SW 1271 (cell line): ENCODE measurements at regions not wholly inside any gene's neighbourhood (a gene's known extent, or its start where the extent isn't known, plus 50 kb on each side); places are given as distances from the start of the nearest gene placed in this dataset.

ENCODE experiments used
- DNase-seq, 2 experiments: peaks; one replicate each; lab custom pipeline; 2025; lab: John Stamatoyannopoulos, UW

GRCh38 chrX:40452031-40452430 is 128.7 kb upstream of the ATP6AP2 start:
- DNase-seq, result no peak

- DNase-seq, result no peak
These were observed 130.6 kb upstream of the ATP6AP2 start for GRCh38 chrX:40449956-40450706.

- DNase-seq, result no peak
These were observed 131.4 kb upstream of the ATP6AP2 start for GRCh38 chrX:40449396-40449795.

GRCh38 chrX:40448793-40449192 is 132.0 kb upstream of the ATP6AP2 start:
- DNase-seq, result no peak

GRCh38 chrX:40446921-40447320 is 133.8 kb upstream of the ATP6AP2 start:
- DNase-seq, result no peak

- DNase-seq, result no peak
These were observed 135.1 kb upstream of the ATP6AP2 start for GRCh38 chrX:40445691-40446090.

GRCh38 chrX:40444798-40445496 is 135.8 kb upstream of the ATP6AP2 start:
- no peak for DNase-seq

GRCh38 chrX:40444133-40444532 is 136.6 kb upstream of the ATP6AP2 start:
- DNase-seq, result no peak

GRCh38 chrX:40440866-40441265 is 139.9 kb upstream of the ATP6AP2 start:
- DNase-seq, result no peak

GRCh38 chrX:40439625-40440532 is 140.9 kb upstream of the ATP6AP2 start:
- DNase-seq, result no peak

- DNase-seq, result no peak
These were observed 143.4 kb upstream of the ATP6AP2 start for GRCh38 chrX:40437348-40437747.

GRCh38 chrX:40434947-40435346 is 145.8 kb upstream of the ATP6AP2 start:
- DNase-seq, result no peak

- no peak for DNase-seq
These were observed 146.3 kb upstream of the ATP6AP2 start for GRCh38 chrX:40434443-40434842.

- no peak for DNase-seq
These were observed 147.6 kb upstream of the ATP6AP2 start for GRCh38 chrX:40433160-40433559.

GRCh38 chrX:40424259-40424658 is 156.5 kb upstream of the ATP6AP2 start:
- no peak for DNase-seq

- DNase-seq, result no peak
These were observed 157.5 kb upstream of the ATP6AP2 start for GRCh38 chrX:40423299-40423698.

GRCh38 chrX:40422021-40422420 is 158.7 kb upstream of the ATP6AP2 start:
- DNase-seq, result no peak

- no peak for DNase-seq
These were observed 159.7 kb upstream of the ATP6AP2 start for GRCh38 chrX:40420899-40421729.

- no peak for DNase-seq
These were observed 162.0 kb upstream of the ATP6AP2 start for GRCh38 chrX:40418813-40419195.

- no peak for DNase-seq
These were observed 162.5 kb upstream of the ATP6AP2 start for GRCh38 chrX:40418146-40418812.

- no peak for DNase-seq
These were observed 165.1 kb upstream of the ATP6AP2 start for GRCh38 chrX:40415675-40416074.
